Activated T-cell treated with anti-CD3 and anti-CD28 coated beads for 24 hours (primary cell): ENCODE measurements at regions not wholly inside any gene's neighbourhood (a gene's known extent, or its start where the extent isn't known, plus 50 kb on each side); places are given as distances from the start of the nearest gene placed in this dataset.
"Not testable (repeated sequence)": the region's sequence is repeated elsewhere in the genome, so short reads cannot be mapped to it uniquely, and the experiment has no call there.

ENCODE experiments used
- DNase-seq: peaks from one replicate; pipeline ENCODE4 v3.0.0-alpha.2; 2020; ENCODE audit warnings: low read depth

DNA sequence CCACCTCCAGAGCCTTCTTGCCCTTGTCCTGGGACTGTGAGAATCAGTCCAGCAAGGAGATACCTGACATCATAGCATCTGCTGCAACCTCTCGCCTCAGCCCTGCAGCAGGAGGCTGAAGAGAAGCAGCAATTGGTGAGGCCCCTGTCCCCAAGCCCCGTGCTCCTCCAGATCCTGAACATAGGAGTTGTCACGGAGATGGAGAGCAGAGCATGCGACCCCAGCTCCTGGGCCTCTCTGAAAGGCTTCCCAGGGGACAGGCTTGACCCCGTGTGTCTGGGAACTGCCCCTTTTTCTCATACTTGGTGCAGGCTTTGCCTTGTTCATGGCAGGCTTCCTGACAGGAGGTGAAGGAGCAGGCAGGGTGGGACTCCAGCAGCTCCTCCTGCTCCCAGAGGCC lies 127.7 kb upstream of the PZP start:
- DNase-seq = no peak

- DNase-seq = no peak
These were observed 126.8 kb upstream of the PZP start for GRCh38 chr12:9334964-9335363.

DNA sequence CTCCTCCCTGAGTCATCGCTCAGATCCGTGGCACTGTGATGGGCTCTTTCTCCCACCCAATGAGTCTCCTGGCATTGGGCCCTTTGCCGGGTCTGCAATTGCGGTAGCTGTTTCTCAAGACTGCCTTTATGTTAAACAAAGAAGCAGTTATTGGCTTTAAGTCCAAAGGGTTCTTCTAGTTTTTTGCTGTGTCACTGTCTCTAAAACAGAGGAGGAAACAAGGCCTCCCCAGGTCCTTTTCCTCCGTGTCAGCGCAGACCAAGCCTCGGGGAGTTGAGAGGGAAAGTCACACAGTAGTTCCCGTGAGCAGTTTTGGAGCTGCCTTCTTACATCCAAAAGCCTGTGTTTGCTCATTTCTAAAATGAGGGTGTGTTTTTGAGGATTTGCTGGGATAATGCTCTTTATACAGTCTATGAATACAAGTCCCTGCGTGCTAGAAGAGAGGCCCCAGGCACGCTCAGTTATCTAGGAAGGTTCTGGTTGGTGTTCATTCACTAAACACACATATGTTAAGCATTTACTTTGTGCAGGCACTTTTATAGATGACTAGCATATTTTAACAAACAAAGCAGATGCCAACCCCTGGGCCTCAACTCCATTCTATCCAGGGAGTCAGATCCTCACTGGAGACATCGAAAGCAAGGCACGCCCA lies 126.0 kb upstream of the PZP start:
- no peak for DNase-seq

- DNase-seq = no peak
These were observed 125.0 kb upstream of the PZP start for GRCh38 chr12:9333161-9333560.

DNA sequence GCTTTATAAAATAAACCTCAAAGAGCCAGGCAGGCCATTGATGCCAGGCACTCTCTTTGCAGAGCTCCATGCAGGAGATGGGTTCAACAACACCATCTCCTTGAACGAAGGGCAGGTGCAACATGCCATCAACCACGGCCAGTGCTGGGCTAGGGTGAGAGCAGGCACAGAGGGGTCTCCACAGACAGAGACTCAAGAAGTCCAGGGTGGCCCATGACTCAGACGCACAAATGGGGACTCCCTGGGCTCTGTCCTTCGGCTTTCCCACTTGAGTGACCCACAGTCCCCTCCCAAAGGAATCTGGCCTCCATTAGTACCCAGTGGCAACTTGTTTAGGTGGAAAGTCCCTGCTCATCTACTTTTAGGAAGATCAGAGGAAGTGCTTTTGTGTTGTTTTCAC lies 124.4 kb upstream of the PZP start:
- DNase-seq = no peak

DNA sequence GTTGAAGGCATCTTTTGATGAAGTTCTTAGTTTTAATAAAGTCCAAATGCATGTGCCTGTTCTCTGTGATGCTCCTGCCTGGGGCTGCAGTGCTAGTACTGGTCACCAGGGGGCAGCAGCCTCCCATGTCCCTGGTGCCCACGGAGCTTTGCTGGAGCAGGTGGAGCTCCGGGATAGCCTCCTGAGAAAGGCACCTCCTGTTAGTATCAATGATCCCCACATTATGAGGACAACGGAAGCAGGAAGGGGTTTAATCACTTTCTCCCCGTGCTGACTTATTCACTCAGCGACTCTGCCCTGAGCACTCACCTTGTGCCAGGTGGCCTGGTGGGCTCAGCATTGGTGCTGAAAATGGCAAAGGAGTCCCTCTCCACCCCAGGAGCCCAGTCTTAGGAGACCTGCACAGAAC lies 123.0 kb upstream of the PZP start:
- DNase-seq = peak; percentile 67

DNA sequence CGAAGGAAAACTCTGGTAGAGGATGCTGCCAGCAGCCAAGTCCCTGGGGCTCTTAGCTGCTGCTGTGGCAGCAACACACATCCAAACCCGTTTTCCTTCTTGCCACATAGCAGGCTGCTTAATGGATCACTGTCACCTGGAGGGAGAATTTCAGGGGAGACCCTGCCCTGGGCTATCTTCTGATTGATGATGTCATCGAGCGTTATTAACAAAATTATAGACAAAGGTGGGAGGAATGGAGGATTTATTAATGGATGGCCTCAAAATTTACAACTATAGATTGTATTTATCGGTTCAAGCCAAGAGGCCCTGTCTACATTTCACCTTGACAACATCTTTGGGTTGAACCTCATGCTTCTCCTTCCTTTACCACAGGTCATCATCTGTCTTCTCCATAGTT lies 120.8 kb upstream of the PZP start:
- no peak for DNase-seq

DNA sequence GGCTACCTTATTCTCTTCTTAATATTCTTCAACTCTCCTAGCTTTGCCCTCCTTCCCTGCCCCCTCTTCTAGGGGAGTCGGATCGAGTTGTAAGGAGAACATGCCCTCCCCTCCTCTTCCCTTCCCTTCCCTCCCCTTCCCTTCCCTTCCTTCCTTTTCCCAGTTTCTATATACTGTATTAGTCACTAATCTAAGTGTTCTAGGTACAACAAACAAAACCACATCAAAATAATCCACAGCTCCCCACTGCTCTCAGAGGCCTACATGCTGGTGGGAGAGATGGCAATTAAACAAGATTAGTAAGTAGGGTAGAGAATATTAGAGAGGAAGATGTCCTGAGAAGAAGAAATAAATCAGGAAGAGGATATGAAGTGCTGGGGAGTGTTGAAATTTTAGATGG lies 119.9 kb upstream of the PZP start:
- no peak for DNase-seq

- DNase-seq = no peak
These were observed 119.1 kb upstream of the PZP start for GRCh38 chr12:9327320-9327719.

DNA sequence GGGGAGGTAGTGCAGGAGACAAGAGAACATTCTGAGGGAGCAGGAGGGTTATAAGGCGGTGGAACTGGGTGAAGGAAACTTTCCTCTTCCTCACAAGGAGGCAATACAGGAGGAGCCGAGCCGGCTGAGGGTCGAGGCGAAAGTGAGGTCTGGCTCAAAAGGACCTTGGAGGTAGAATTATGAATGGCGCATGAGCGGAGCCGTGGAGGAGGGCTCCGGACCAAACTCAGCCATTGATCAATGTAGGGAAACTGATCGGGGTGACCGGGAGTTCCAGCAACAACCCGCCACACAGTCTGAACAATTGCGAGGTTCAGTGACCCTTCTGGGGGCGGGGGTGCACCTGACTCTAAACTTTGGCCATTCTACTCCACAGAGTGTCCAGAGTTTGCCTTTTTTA lies 118.7 kb upstream of the PZP start:
- DNase-seq = not testable (repeated sequence)

- DNase-seq = no peak
These were observed 117.9 kb upstream of the PZP start for GRCh38 chr12:9326085-9326484.

DNA sequence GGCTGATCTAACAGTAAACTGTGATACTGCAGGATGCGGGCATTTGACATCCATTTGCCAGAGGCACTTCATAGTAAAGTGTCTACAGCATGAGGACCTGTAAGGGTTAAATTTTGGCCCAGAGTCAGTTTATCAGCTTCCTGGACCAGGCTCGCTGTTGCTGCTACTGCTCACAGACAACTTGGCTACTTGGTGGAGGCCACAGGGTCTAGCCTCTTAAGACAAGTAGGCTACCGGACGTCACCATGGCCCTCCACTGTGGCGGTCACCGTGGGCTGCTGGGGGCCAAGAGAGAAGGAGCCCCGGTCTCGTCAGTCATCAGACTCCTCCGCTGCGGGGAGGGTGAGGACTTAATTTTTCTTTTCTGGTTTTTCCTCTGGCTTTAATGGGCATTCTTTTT lies 117.3 kb upstream of the PZP start:
- DNase-seq = no peak

- no peak for DNase-seq
These were observed 116.6 kb upstream of the PZP start for GRCh38 chr12:9324782-9325181.

DNA sequence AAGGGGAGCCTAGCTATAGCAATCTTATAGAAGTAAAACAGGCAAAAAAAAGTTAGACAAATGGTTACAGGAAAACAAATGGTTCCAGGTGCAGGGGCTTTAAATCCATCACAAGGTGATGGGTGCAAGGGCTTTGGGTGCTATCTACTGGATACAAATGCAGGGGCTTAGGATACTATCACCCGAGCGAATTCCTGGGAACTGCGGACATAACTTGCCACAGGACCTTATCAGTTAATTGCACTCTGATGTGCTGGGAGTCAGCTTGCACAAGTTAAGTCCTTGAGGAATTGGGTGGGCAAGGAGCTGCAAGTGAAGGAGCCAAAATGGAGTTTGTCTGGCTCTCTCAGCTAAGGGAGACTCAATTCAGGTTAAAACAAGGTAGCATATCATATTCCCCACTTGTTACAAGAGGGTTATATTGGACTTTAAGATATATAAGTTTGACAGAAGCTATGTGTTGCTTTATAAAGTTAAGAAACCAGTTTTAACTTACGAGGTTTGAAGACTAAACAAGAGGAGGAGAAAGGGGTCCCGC lies 115.0 kb upstream of the PZP start:
- no peak for DNase-seq

- no peak for DNase-seq
These were observed 111.6 kb upstream of the PZP start for GRCh38 chr12:9319842-9320173.

GRCh38 chr12:9319044-9319841 lies 111.0 kb upstream of the PZP start:
- DNase-seq = no peak

- not testable (repeated sequence) for DNase-seq
These were observed 105.3 kb upstream of the PZP start for GRCh38 chr12:9313479-9313878.

DNA sequence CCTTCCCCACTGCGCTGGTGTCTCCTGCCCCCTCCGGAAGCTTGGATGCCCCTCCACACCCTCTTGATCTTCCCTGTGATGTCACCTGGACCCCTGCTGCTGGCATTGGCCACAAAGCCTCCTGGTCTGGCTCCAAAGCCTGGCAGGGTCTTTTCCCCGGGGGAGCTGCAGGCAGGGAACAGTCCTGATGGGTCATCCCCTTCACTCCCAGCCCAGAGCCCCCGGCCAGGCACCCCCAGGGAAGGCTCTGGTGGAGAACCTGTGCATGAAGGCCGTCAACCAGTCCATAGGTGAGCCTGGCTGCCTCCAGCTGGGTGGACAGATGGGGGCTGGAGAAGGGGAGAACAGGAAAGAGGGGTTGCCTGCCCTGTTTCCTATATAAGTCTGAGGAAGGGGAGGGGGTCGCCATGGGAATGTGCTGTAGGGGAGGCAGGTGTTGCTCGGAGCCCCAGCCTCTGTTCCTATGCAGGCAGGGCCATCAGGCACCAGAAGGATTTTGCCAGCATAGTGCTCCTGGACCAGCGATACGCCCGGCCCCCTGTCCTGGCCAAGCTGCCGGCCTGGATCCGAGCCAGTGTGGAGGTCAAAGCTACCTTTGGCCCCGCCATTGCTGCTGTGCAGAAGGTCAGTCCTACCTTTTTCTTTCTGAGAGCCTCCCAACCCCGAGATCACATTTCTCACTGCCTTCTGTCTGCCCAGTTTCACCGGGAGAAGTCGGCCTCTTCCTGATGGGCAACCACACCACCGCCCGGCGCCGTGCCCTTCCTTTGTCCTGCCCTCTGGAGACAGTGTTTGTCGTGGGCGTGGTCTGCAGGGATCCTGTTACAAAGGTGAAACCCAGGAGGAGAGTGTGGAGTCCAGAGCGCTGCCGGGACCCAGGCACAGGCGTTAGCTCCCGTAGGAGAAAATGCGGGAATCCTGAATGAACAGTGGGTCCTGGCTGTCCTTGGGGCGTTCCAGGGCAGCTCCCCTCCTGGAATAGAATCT lies 104.5 kb upstream of the PZP start:
- DNase-seq = not testable (repeated sequence)

- DNase-seq = not testable (repeated sequence)
These were observed 103.3 kb upstream of the PZP start for GRCh38 chr12:9311454-9311853.

GRCh38 chr12:9310645-9311044 lies 102.5 kb upstream of the PZP start:
- not testable (repeated sequence) for DNase-seq

DNA sequence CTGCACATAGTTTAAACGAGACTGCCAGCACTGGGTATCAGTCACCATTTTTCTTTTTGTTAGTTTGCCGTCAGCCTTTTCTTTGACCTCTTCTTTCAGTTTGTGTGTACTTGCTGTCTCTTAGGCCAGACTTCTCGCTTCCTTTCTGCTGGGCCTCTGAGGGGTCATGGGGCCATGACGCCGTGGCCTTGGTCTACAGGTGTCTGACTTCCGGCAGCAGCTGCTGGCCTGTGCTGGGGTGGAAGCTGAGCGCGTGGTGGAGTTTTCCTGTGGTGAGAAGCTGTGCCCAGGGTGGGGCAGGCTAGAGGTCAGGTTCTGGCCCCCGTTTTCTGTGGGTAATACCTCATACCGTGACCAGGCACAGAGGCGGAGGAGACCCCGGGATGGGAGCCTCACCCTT lies 101.6 kb upstream of the PZP start:
- DNase-seq = not testable (repeated sequence)

GRCh38 chr12:9308745-9309144 lies 100.5 kb upstream of the PZP start:
- DNase-seq = not testable (repeated sequence)
